GM18498 (cell line): ENCODE measurements at regions not wholly inside any gene's neighbourhood (a gene's known extent, or its start where the extent isn't known, plus 50 kb on each side); places are given as distances from the start of the nearest gene placed in this dataset.

Experiments used
- ATAC-seq: cut with Tn5 transposase; IDR thresholded peaks from one replicate; pipeline ENCODE4 v1.9.1; 2021; ENCODE audit warnings: mild to moderate bottlenecking, moderate library complexity; ENCODE audit not compliant: unreplicated experiment

- ATAC-seq, result no peak
Measured at GRCh38 chr1:201741763-201742342, 87.1 kb upstream of the IPO9 start.

GRCh38 chr1:201742476-201742875 lies 86.5 kb upstream of the IPO9 start:
- ATAC-seq, result no peak

DNA sequence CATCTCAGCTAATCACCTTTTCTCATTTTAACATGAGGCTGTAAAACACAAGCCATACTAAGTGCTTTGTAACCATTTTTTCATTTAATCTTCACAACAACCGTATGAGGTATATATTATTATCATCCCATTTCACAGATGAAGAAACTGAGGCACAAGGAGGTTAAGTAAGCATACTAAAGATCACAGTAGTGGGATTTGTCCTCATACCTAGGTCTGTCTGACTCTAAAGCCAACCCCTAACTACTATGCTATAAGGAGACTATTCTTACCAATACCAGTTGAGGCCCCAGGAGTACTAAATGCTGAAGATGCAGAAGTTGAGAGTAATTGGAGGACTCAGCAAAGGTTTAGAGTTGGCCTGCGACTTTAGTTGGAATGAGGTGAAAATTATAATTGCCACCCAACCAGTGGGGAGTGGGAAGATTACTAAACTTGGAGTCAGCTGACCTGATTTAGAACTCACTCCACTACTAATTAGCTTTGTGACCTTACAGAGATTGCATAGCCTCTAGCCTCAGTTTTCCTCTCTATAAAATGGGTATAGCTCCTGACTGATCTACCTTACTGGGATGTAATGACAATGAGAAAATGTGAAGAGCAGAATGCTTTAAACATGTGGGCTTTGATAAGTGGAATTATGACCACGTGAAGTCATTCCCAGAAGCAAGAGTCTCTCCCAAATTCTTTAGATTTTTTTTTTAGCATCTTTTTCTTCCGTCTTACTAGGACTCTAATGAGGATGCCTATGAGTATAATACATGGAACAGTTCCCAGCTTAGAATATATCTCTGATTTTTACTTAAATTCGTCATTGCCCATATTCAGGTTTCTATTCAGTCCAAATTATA lies 85.8 kb upstream of the IPO9 start:
- ATAC-seq, result no peak

- ATAC-seq, result no peak
Measured at GRCh38 chr1:201745023-201745422, 83.9 kb upstream of the IPO9 start.

DNA sequence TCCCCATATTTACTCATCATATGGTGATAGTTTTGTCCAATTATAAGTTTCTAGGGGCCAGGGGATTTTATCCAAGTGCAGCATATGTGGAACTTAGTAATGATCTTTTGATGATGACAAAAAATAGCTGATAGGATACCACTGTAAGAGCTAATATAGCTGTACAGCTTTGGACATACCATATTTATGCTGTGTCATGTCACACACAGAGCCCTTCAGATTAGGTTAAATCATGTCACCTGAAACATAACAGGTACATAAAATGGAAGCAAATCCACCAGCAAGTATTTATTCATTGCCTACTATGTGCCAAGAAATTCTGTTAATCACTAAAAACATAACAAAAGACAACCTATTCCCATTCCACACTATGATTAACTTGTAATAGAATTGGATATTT lies 82.8 kb upstream of the IPO9 start:
- ATAC-seq, result no peak

DNA sequence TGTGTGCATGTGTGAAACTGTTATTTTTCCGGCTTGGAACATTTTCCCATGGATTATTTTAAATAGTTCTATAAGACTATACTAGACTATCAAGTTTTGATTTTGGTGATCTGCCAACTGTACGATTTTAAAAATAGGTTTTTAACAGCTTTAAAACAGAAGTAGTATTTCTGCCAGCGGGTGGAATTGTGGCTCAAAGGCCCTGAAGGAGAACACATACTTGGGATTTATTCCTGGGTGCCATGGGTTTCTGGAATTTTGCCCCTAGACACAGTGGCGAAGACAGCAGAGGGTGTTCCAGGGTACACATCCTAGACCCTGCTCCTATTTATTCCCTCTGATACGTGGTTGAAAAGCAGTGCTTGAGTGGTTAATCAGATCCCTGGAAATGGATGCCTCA lies 81.7 kb upstream of the IPO9 start:
- no peak for ATAC-seq

GRCh38 chr1:201748335-201748734 lies 80.6 kb upstream of the IPO9 start:
- no peak for ATAC-seq

DNA sequence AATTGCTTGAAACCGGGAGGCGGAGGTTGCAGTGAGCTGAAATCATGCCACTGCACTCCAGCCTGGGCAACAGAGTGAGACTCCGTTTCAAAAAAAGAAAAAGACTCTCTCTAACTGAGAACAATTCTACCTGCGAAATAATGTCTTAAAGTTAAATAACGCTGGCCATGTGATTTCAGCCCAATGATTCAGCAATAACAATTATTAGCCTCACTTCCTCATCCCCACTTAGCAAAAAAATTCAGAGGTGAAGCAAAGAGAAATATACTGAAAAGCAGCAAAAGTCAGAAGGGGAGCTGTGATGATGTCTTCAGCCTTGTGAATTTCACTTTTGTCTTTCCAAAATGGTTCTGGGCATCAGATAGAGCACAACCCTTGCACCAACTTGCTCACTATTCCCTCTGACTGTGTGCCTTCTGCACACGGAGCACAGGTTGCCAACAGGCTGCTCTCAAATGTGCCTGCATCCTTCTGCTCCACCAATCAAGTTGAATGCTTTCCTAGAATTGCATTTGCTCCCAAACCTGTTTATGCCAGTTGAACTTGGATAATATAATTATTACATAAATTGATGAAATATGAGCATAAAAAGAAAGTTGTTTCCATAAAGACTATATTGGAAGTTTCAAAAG lies 79.8 kb upstream of the IPO9 start:
- ATAC-seq, result no peak

- no peak for ATAC-seq
Measured at GRCh38 chr1:201750120-201750519, 78.8 kb upstream of the IPO9 start.

GRCh38 chr1:201750934-201751333 lies 78.0 kb upstream of the IPO9 start:
- ATAC-seq, result no peak

- no peak for ATAC-seq
Measured at GRCh38 chr1:201751872-201752271, 77.1 kb upstream of the IPO9 start.

DNA sequence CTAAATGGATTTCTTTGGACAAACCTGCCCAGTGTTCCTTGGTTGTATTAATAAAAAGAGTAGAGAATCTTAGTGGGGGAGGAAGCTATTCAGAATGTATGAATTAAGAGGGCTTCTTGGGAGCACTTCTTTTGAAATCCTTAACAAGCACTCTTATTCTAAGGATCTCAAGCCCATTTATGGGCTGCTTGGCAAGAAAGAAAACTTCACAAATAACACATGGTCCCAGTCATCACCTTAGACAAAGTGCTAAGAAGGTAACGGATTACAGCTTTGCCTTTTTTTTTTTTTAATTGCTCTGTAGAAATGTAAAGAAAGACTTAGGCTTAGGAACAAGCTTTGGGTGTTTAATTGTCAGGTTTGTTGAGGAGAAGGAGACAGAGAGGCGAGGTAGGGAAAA lies 76.6 kb upstream of the IPO9 start:
- ATAC-seq, result no peak

GRCh38 chr1:201753492-201753891 lies 75.5 kb upstream of the IPO9 start:
- no peak for ATAC-seq

- no peak for ATAC-seq
Measured at GRCh38 chr1:201754353-201754752, 74.6 kb upstream of the IPO9 start.

GRCh38 chr1:201755200-201755599 lies 73.8 kb upstream of the IPO9 start:
- no peak for ATAC-seq

DNA sequence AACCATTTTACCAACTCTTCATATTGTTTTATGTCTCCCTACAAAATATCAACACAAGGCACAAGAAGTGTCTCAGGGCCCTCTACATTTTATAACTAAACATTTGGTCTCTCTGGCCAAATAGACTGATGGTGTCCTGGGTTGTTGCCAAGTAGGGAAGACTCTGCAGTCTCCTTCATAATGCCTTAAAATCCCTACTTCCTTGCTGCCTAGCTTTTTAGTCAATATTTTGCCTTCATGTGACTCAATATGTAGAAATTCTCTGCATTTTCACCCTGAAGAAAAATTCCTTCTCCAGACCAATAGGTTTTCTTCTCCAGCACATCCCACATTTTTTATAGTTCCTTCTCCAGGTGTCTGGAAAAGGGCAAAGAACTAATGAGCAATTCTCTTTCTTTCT lies 72.6 kb upstream of the IPO9 start:
- no peak for ATAC-seq

GRCh38 chr1:201758499-201759050 lies 70.4 kb upstream of the IPO9 start:
- ATAC-seq, result no peak

DNA sequence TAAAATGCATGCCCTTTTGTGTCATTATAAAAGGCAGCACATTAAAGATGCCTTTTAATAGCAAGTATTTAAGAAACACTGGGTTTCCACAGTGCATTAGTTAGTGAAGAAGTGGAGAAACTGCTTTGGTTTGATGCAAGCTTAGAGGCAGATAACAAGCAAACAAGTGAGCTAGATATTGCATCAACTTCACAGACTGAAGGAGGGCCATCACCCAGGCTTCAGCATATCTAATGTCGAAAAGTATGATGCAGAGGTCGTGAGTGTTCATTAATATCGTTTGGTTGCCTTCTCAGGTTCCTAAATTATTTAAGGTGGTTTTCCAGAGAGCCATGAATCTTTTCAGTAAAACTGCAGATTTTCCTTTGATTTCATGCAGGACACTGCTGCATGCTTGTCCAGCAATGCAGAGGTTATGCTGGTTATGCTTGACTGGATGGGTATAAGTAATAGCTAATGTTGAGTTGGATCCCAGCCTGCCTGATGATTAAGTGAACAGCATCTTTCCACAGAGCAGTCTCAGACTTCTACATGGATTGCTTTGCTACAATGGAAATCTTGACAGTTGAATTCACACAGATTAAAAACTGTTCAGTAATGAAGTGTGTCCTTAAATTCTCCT lies 69.7 kb upstream of the IPO9 start:
- no peak for ATAC-seq

GRCh38 chr1:201760516-201760915 lies 68.4 kb upstream of the IPO9 start:
- no peak for ATAC-seq

- no peak for ATAC-seq
Measured at GRCh38 chr1:201761178-201761577, 67.8 kb upstream of the IPO9 start.

- ATAC-seq, result no peak
Measured at GRCh38 chr1:201761871-201762270, 67.1 kb upstream of the IPO9 start.
